ENCODE measurements at regions not wholly inside any gene's neighbourhood (a gene's known extent, or its start where the extent isn't known, plus 50 kb on each side); places are given as distances from the start of the nearest gene placed in this dataset.

- no peaks in the 10 kb centered on the region for H3F3A ChIP-seq (ENCODE audit: insufficient read depth, low read depth)
- no TSS peak for BruUV-seq (replicated peaks)
- no peaks in the 10 kb centered on the region for H3K27me3 ChIP-seq (ENCODE audit: insufficient read depth, low read depth)
- CTCF ChIA-PET: interaction anchor here (0.5 kb wide), 1 partner anchor 1690 kb away, joined by 9 read pairs; no protein-coding TSS in a partner anchor
- POLR2A ChIA-PET (ENCODE audit: unreplicated experiment): no interaction called here
- H3K9me2 ChIP-seq (ENCODE audit: insufficient read depth): no peaks in the 10 kb centered on the region
- no peaks in the 10 kb centered on the region for H4K20me1 ChIP-seq (ENCODE audit: insufficient read depth)
- H3K36me3 ChIP-seq (ENCODE audit: low read depth): no peaks in the 10 kb centered on the region
- no peak for DNase-seq
- no peaks in the 10 kb centered on the region for H3K79me2 ChIP-seq (ENCODE audit: low read depth)
- intact Hi-C loops (cut with micrococcal nuclease; ENCODE audit: unreplicated experiment): no loop called here
- no peaks in the 10 kb centered on the region for H3K9me3 ChIP-seq (ENCODE audit: insufficient read depth, low read depth)
- H2AFZ ChIP-seq: no peak overlapping the region
- H3K27ac ChIP-seq: no peak overlapping the region
- no peak overlapping the region for H3K4me2 ChIP-seq
- H3K4me3 ChIP-seq: no peak overlapping the region
- TF ChIP-seq EZH2 (IDR thresholded peaks at IDR 0.05; ENCODE audit: low read depth) (no peak), CTCF (conservative IDR thresholded peaks at IDR 0.05) (no peak)
- H3K4me1 ChIP-seq (replicated peaks; ENCODE audit: insufficient read depth): no peaks in the 10 kb centered on the region
Observed at GRCh38 chr4:92047209-92047875, 256.4 kb upstream of the GRID2 start.

GRCh38 chr4:92050875-92051274 lies 252.9 kb upstream of the GRID2 start:
- no peak overlapping the region for H2AFZ ChIP-seq
- no peak overlapping the region for H3K4me3 ChIP-seq
- intact Hi-C loops (cut with micrococcal nuclease; ENCODE audit: unreplicated experiment): no loop called here
- H3K79me2 ChIP-seq (ENCODE audit: low read depth): no peaks in the 10 kb centered on the region
- H3K9me2 ChIP-seq (ENCODE audit: insufficient read depth): no peaks in the 10 kb centered on the region
- ChIA-PET CTCF (no interaction called here), POLR2A (ENCODE audit: unreplicated experiment) (no interaction called here)
- no peaks in the 10 kb centered on the region for H3F3A ChIP-seq (ENCODE audit: insufficient read depth, low read depth)
- H3K9me3 ChIP-seq (ENCODE audit: insufficient read depth, low read depth): no peaks in the 10 kb centered on the region
- H4K20me1 ChIP-seq (ENCODE audit: insufficient read depth): no peaks in the 10 kb centered on the region
- BruUV-seq (replicated peaks): no TSS peak
- H3K36me3 ChIP-seq (ENCODE audit: low read depth): no peaks in the 10 kb centered on the region
- H3K4me2 ChIP-seq: no peak overlapping the region
- no peaks in the 10 kb centered on the region for H3K4me1 ChIP-seq (replicated peaks; ENCODE audit: insufficient read depth)
- no peaks in the 10 kb centered on the region for H3K27me3 ChIP-seq (ENCODE audit: insufficient read depth, low read depth)
- TF ChIP-seq CTCF (conservative IDR thresholded peaks at IDR 0.05): no peak
- no peak for TF ChIP-seq EZH2 (IDR thresholded peaks at IDR 0.05; ENCODE audit: low read depth)
- H3K27ac ChIP-seq: no peak overlapping the region
- DNase-seq: no peak

- Histone ChIP-seq H3K79me2 (ENCODE audit: low read depth) (no peaks in the 10 kb centered on the region), H3F3A (ENCODE audit: insufficient read depth, low read depth) (no peaks in the 10 kb centered on the region), H2AFZ (no peak overlapping the region), H3K4me3 (no peak overlapping the region), H3K9me3 (ENCODE audit: insufficient read depth, low read depth) (no peaks in the 10 kb centered on the region), H3K4me2 (no peak overlapping the region), H3K9me2 (ENCODE audit: insufficient read depth) (no peaks in the 10 kb centered on the region), H3K36me3 (ENCODE audit: low read depth) (no peaks in the 10 kb centered on the region), H3K27ac (no peak overlapping the region), H3K4me1 (replicated peaks; ENCODE audit: insufficient read depth) (no peaks in the 10 kb centered on the region), H3K27me3 (ENCODE audit: insufficient read depth, low read depth) (no peaks in the 10 kb centered on the region), H4K20me1 (ENCODE audit: insufficient read depth) (no peaks in the 10 kb centered on the region)
- ChIA-PET CTCF (no interaction called here), POLR2A (ENCODE audit: unreplicated experiment) (no interaction called here)
- TF ChIP-seq EZH2 (IDR thresholded peaks at IDR 0.05; ENCODE audit: low read depth) (no peak), CTCF (conservative IDR thresholded peaks at IDR 0.05) (no peak)
- no TSS peak for BruUV-seq (replicated peaks)
- DNase-seq: no peak
- intact Hi-C loops (cut with micrococcal nuclease; ENCODE audit: unreplicated experiment): no loop called here
Observed at GRCh38 chr4:92059615-92060014, 244.2 kb upstream of the GRID2 start.

Measured in PC-9 (cell line).